SK-N-MC (cell line): ENCODE measurements at regions not wholly inside any gene's neighbourhood (a gene's known extent, or its start where the extent isn't known, plus 50 kb on each side); places are given as distances from the start of the nearest gene placed in this dataset.

ENCODE experiments used
- EZH2 ChIP-seq: fragments of 200-600 bp; sonication (generic); IDR thresholded peaks from one replicate; pipeline ENCODE4 v1.6.1; 2017; ENCODE audit warnings: antibody characterized with exemption
- FOXP2 ChIP-seq: optimal IDR thresholded peaks from 2 replicates; pipeline ENCODE3; 2011; ENCODE audit warnings: mild to moderate bottlenecking, moderate library complexity; ENCODE audit not compliant: insufficient read depth; ENCODE audit errors: extremely low read length, control extremely low read depth
- POLR2AphosphoS5 ChIP-seq: IDR thresholded peaks from 2 replicates; pipeline ENCODE4 v1.6.1; 2012; ENCODE audit warnings: mild to moderate bottlenecking, low read depth, low read length, borderline replicate concordance

GRCh38 chr3:76040946-76041345 is 255.6 kb upstream of the ZNF717 start:
- TF ChIP-seq EZH2 (no peak), POLR2AphosphoS5 (no peak), FOXP2 (no peak)
